Natural killer cell (primary cell): ENCODE measurements at regions not wholly inside any gene's neighbourhood (a gene's known extent, or its start where the extent isn't known, plus 50 kb on each side); places are given as distances from the start of the nearest gene placed in this dataset.

ENCODE experiments used
- ATAC-seq, 3 donors: fragments of 150-1000 bp in 2 of 3; fragments of 200-7000 bp in 1 of 3; cut with Tn5 transposase; 1 replicate in 1 of 3; 2 replicates in 2 of 3; pipeline ENCODE4 v1.10.0; 2021; ENCODE audit warnings: mild to moderate bottlenecking in 2 of 3, moderate library complexity in 2 of 3
- DNase-seq, 2 donors: peaks; one replicate each; pipeline versions ENCODE4 v3.0.0 to v3.0.0-alpha.2; 2013 to 2021; ENCODE audit warnings: mixed read lengths in 1 of 2
- H3K27ac ChIP-seq: one replicate; pipeline ENCODE4 v1.5.1; 2013; ENCODE audit warnings: mild to moderate bottlenecking, low read length
- H3K27me3 ChIP-seq: one replicate; pipeline ENCODE4 v1.6.1; 2013; ENCODE audit warnings: low read length; ENCODE audit not compliant: control insufficient read depth, insufficient read depth
- H3K36me3 ChIP-seq: one replicate; pipeline ENCODE4 v1.6.1; 2013; ENCODE audit warnings: low read length; ENCODE audit not compliant: control insufficient read depth, insufficient read depth
- H3K4me1 ChIP-seq: one replicate; pipeline ENCODE4 v1.6.1; 2013; ENCODE audit warnings: low read length; ENCODE audit not compliant: control insufficient read depth, insufficient read depth
- H3K4me3 ChIP-seq: one replicate; pipeline ENCODE4 v1.5.1; 2013; ENCODE audit warnings: low read length
- H3K9me3 ChIP-seq: one replicate; pipeline ENCODE4 v1.6.1; 2013; ENCODE audit warnings: low read length; ENCODE audit not compliant: control insufficient read depth, insufficient read depth
- H3K27ac Mint-ChIP-seq, 2 donors: one replicate each; pipeline ENCODE4 v1.8.0; 2022; ENCODE audit warnings: mild to moderate bottlenecking in 2 of 2, mixed read lengths in 2 of 2, moderate library complexity in 1 of 2
- H3K27me3 Mint-ChIP-seq, 2 donors: one replicate each; pipeline ENCODE4 v1.8.0; 2022; ENCODE audit warnings: low read depth in 2 of 2, mixed read lengths in 2 of 2
- H3K36me3 Mint-ChIP-seq: one replicate; pipeline ENCODE4 v1.8.0; 2022; ENCODE audit warnings: mixed read lengths
- H3K4me1 Mint-ChIP-seq, 2 donors: one replicate each; pipeline ENCODE4 v1.8.0; 2022; ENCODE audit warnings: mixed read lengths in 2 of 2
- H3K4me3 Mint-ChIP-seq: one replicate; pipeline ENCODE4 v1.8.0; 2022; ENCODE audit warnings: mild to moderate bottlenecking, moderate library complexity, mixed read lengths
- H3K9me3 Mint-ChIP-seq, 2 donors: one replicate each; pipeline ENCODE4 v1.8.0; 2022; ENCODE audit warnings: mixed read lengths in 2 of 2
- WGBS: methylation state at CpG from one replicate; pipeline ENCODE4 v1.1.7; 2013; ENCODE audit warnings: missing lambda C conversion rate; ENCODE audit not compliant: insufficient coverage; 5-methylcytosine and 5-hydroxymethylcytosine counted together
- intact Hi-C: fragments of 100-400 bp; cut with micrococcal nuclease; formaldehyde crosslinking; loops from one replicate; pipeline ENCODE4 v1.14.2; 2022
- TF ChIP-seq, protein P1 (sequence below): fragments of 200-600 bp; IDR thresholded peaks from one replicate; pipeline ENCODE4 v1.8.0; 2022; ENCODE audit warnings: antibody characterized with exemption

DNA sequence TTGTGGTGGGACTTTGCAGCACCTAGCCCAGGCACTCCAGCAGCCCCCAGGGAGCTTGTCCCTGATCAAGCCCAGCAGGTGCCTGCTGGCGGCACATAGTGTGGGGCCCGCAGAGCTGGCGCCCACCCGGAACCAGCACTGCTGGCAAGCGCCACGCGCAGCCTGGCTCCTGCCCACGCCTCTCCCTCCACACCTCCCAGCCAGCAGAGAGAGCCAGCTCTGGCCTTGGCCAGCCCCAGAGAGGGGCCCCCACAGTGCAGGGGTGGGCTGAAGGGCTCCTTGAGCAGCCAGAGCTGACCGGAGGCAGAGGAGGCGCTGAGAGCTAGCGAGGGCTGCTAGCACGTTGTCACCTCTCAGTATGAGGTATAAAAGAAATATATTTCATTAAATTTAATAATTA, 716.5 kb upstream of the MAP3K7 start:
- Histone ChIP-seq H3K9me3 (no peaks in the 10 kb centered on the region), H3K4me3 (no peak overlapping the region), H3K27ac (no peak overlapping the region), H3K4me1 (no peaks in the 10 kb centered on the region), H3K27me3 (no peaks in the 10 kb centered on the region), H3K36me3 (no peaks in the 10 kb centered on the region)
- H3K9me3 Mint-ChIP-seq: peaks cover 2 to 6% of the 10 kb centered on the region in 2 donors
- H3K27ac Mint-ChIP-seq: no peak overlapping the region
- intact Hi-C loops: no loop called here
- TF ChIP-seq, protein P1, sequence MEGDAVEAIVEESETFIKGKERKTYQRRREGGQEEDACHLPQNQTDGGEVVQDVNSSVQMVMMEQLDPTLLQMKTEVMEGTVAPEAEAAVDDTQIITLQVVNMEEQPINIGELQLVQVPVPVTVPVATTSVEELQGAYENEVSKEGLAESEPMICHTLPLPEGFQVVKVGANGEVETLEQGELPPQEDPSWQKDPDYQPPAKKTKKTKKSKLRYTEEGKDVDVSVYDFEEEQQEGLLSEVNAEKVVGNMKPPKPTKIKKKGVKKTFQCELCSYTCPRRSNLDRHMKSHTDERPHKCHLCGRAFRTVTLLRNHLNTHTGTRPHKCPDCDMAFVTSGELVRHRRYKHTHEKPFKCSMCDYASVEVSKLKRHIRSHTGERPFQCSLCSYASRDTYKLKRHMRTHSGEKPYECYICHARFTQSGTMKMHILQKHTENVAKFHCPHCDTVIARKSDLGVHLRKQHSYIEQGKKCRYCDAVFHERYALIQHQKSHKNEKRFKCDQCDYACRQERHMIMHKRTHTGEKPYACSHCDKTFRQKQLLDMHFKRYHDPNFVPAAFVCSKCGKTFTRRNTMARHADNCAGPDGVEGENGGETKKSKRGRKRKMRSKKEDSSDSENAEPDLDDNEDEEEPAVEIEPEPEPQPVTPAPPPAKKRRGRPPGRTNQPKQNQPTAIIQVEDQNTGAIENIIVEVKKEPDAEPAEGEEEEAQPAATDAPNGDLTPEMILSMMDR: no peak
- DNase-seq (no peak), ATAC-seq (no peak)
- no peak overlapping the region for H3K4me3 Mint-ChIP-seq
- no peaks in the 10 kb centered on the region for H3K36me3 Mint-ChIP-seq
- 96% methylated on average over 9 of the region's 12 CpGs for WGBS
- no peaks in the 10 kb centered on the region for H3K4me1 Mint-ChIP-seq
- no peaks in the 10 kb centered on the region for H3K27me3 Mint-ChIP-seq

DNA sequence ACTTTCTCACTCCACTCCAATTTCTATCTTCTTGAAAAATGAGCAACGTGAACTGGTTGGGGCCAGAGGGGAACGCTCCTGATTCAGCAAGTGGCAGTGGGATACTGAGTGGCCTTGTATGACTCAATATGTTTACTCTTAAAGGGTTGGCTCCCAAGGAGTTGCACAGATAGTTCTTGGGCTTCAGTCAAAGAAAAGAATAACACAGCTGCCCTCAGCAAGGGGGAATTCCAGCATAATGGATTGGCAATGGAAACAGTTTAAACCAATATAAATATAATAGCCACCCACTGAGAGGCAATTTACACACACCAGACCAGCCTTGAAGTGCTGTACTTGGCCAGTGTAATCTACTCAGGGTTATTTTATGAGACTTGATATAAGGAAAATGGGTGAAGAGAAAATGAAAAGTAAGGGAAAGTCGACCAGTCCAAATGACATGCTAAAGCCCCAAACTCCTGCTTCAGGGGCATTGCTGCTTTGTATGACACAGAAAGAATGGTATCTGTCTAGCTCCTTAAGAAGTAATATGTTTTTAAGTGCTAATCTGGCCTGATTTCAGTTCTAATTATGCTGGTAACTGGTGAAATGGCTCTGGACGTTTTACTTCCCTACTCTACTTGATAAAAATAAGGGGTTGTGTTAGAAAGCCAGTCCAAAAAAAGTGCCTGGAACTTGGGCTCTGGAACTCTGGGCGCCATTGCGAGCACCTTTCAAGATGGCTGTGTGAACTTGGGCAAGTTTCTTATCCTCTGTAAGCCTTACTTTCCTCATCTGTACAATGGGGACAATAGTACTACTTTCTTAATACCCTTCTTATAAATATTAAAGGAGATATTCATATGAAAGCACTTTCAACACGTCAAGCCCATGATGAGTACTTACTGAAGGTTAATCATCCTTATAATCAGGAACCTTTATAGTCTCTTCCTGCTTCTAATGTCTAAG, 712.9 kb upstream of the MAP3K7 start:
- H3K36me3 Mint-ChIP-seq: no peaks in the 10 kb centered on the region
- intact Hi-C loops: no loop called here
- peaks cover 2 to 10% of the 10 kb centered on the region in 2 donors for H3K9me3 Mint-ChIP-seq
- no peaks in the 10 kb centered on the region for H3K4me1 Mint-ChIP-seq
- TF ChIP-seq, protein P1: no peak
- H3K27ac Mint-ChIP-seq: no peak overlapping the region
- Histone ChIP-seq H3K4me3 (no peak overlapping the region), H3K36me3 (no peaks in the 10 kb centered on the region), H3K9me3 (no peaks in the 10 kb centered on the region), H3K4me1 (no peaks in the 10 kb centered on the region), H3K27ac (no peak overlapping the region), H3K27me3 (no peaks in the 10 kb centered on the region)
- no peak for ATAC-seq
- WGBS: 83% methylated on average over 5 of the region's 7 CpGs
- H3K27me3 Mint-ChIP-seq: no peaks in the 10 kb centered on the region
- H3K4me3 Mint-ChIP-seq: no peak overlapping the region
- DNase-seq: no peak

DNA sequence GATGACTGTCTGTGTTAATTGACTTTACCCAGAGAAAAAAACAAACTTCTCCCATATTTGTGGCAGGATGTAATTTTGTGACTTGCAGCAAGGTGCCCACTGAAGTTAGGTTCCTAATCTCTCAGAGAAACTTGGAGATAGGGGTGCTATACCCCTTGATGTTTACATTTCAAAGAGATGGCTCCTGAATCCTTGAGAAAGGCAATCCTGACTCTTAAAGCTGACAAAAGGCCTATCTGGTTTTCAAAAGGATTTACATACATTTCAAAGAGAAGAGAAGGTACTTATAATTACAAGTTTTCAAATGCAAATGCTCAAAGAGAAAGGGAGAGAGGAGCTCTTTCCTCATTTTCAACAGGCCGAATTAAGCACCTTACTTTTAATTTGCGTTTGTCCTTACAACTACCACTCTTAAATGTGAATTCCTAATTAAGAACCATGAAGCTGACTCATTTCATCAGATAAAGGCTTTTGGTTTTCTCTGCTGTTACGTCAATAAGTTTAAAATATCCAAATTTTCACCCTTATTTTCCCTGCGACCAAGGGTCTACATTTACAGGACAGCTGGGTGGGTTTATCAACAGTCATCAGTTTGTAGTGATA, 711.8 kb upstream of the MAP3K7 start:
- intact Hi-C loops: no loop called here
- Histone ChIP-seq H3K4me3 (no peak overlapping the region), H3K4me1 (no peaks in the 10 kb centered on the region), H3K27ac (no peak overlapping the region), H3K36me3 (no peaks in the 10 kb centered on the region), H3K9me3 (no peaks in the 10 kb centered on the region), H3K27me3 (no peaks in the 10 kb centered on the region)
- Mint-ChIP-seq H3K9me3 (peaks cover 2 to 12% of the 10 kb centered on the region in 2 donors), H3K36me3 (no peaks in the 10 kb centered on the region), H3K27me3 (no peaks in the 10 kb centered on the region), H3K4me3 (no peak overlapping the region), H3K27ac (no peak overlapping the region), H3K4me1 (no peaks in the 10 kb centered on the region)
- TF ChIP-seq, protein P1: no peak
- DNase-seq: no peak
- ATAC-seq: no peak
- WGBS: 92% methylated on average over 4 of the region's 4 CpGs
